ENCODE measurements at regions not wholly inside any gene's neighbourhood (a gene's known extent, or its start where the extent isn't known, plus 50 kb on each side); places are given as distances from the start of the nearest gene placed in this dataset.

DNA sequence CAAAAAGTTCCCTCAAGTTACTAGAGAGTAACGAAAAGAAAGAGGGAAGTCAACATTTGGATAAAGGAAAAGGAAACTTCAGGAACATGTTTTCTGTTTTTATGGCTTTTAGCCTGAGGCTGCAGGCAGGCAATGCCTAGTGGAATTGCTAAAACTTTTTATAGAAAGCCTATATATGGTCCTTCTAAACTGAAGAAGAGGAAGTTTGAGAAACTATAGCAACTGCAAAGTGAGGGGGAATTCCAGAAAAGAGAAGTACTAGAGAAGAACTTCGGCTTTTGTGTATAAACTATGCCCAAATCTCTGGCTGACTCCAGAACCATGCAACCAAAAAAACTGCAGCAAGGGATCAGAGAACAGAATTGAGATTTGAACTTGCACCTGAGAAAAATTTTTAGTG lies 74.3 kb upstream of the ARHGAP42 start:
- BruUV-seq (replicated peaks) = no TSS peak
- no peak overlapping the region for H3K4me3 ChIP-seq (ENCODE audit: low read length)
- H3K4me2 ChIP-seq (ENCODE audit: low read length) = no peak overlapping the region
- H3K9me2 ChIP-seq (replicated peaks; ENCODE audit: low read length) = no peaks in the 10 kb centered on the region
- TF ChIP-seq, protein P1, sequence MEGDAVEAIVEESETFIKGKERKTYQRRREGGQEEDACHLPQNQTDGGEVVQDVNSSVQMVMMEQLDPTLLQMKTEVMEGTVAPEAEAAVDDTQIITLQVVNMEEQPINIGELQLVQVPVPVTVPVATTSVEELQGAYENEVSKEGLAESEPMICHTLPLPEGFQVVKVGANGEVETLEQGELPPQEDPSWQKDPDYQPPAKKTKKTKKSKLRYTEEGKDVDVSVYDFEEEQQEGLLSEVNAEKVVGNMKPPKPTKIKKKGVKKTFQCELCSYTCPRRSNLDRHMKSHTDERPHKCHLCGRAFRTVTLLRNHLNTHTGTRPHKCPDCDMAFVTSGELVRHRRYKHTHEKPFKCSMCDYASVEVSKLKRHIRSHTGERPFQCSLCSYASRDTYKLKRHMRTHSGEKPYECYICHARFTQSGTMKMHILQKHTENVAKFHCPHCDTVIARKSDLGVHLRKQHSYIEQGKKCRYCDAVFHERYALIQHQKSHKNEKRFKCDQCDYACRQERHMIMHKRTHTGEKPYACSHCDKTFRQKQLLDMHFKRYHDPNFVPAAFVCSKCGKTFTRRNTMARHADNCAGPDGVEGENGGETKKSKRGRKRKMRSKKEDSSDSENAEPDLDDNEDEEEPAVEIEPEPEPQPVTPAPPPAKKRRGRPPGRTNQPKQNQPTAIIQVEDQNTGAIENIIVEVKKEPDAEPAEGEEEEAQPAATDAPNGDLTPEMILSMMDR (conservative IDR thresholded peaks at IDR 0.05; ENCODE audit: low read depth, low read length) = no peak
- no peak for TF ChIP-seq EZH2phosphoT487 (IDR thresholded peaks at IDR 0.05; ENCODE audit: borderline replicate concordance, low read length)
- TF ChIP-seq EZH2 (IDR thresholded peaks at IDR 0.05; ENCODE audit: low read length, unreplicated experiment) = no peak
- intact Hi-C loops (cut with micrococcal nuclease) = no loop called here
- DNase-seq (peak; percentile 8), ATAC-seq (no peak)
- no peaks in the 10 kb centered on the region for H3K36me3 ChIP-seq (ENCODE audit: low read depth, low read length)
- H4K20me1 ChIP-seq (ENCODE audit: low read length) = no peaks in the 10 kb centered on the region
- H3K9ac ChIP-seq (ENCODE audit: low read length) = no peak overlapping the region
- ChIA-PET CTCF (no interaction called here), POLR2A (ENCODE audit: unreplicated experiment) (no interaction called here)
- H2AFZ ChIP-seq (ENCODE audit: low read length) = no peak overlapping the region
- H3F3A ChIP-seq (ENCODE audit: low read length, unreplicated experiment) = no peaks in the 10 kb centered on the region
- H3K27ac ChIP-seq (ENCODE audit: low read length) = no peak overlapping the region
- H3K4me1 ChIP-seq (ENCODE audit: insufficient read depth, low read length) = no peaks in the 10 kb centered on the region
- no peaks in the 10 kb centered on the region for H3K9me3 ChIP-seq (ENCODE audit: low read length)
- no peaks in the 10 kb centered on the region for H3K79me2 ChIP-seq (ENCODE audit: low read length)
- no peaks in the 10 kb centered on the region for H3K27me3 ChIP-seq (ENCODE audit: low read length)

DNA sequence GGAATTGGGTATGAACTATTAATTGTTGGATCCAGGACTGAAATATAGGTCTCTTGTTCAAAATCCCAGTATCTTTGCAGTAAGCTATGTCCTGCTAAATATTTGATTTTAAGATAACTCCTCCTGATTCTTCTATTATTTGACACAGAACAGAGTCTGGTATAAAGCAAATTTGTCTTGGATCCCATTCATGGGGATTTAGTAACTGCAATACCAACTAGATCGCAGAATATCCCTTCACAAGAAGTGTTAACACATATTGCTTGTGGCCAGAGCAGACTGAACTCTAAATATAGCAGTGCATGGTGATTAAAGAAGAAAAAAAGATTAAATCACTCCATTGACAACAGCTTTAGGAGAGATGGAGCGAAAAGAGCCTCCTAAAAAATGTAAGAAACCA lies 68.2 kb upstream of the ARHGAP42 start:
- DNase-seq = no peak
- Histone ChIP-seq H2AFZ (ENCODE audit: low read length) (no peak overlapping the region), H3K9me3 (ENCODE audit: low read length) (peaks cover 11% of the 10 kb centered on the region), H3K27me3 (ENCODE audit: low read length) (no peaks in the 10 kb centered on the region), H3K4me2 (ENCODE audit: low read length) (no peak overlapping the region), H3K79me2 (ENCODE audit: low read length) (no peaks in the 10 kb centered on the region), H3K36me3 (ENCODE audit: low read depth, low read length) (no peaks in the 10 kb centered on the region; the same call in 1 of the 2 replicates), H3K9ac (ENCODE audit: low read length) (no peak overlapping the region), H3K4me1 (ENCODE audit: insufficient read depth, low read length) (peaks cover 11% of the 10 kb centered on the region; the same call in 1 of the 2 replicates), H3F3A (ENCODE audit: low read length, unreplicated experiment) (no peaks in the 10 kb centered on the region), H3K9me2 (replicated peaks; ENCODE audit: low read length) (no peaks in the 10 kb centered on the region), H3K27ac (ENCODE audit: low read length) (no peak overlapping the region), H3K4me3 (ENCODE audit: low read length) (no peak overlapping the region), H4K20me1 (ENCODE audit: low read length) (no peaks in the 10 kb centered on the region)
- BruUV-seq (replicated peaks) = no TSS peak
- POLR2A ChIA-PET (ENCODE audit: unreplicated experiment) = no interaction called here
- TF ChIP-seq EZH2 (IDR thresholded peaks at IDR 0.05; ENCODE audit: low read length, unreplicated experiment) (no peak), EZH2phosphoT487 (IDR thresholded peaks at IDR 0.05; ENCODE audit: borderline replicate concordance, low read length) (no peak)
- TF ChIP-seq, protein P1 (conservative IDR thresholded peaks at IDR 0.05; ENCODE audit: low read depth, low read length) = no peak
- intact Hi-C loops (cut with micrococcal nuclease) = no loop called here
- CTCF ChIA-PET = no interaction called here
- ATAC-seq = no peak

DNA sequence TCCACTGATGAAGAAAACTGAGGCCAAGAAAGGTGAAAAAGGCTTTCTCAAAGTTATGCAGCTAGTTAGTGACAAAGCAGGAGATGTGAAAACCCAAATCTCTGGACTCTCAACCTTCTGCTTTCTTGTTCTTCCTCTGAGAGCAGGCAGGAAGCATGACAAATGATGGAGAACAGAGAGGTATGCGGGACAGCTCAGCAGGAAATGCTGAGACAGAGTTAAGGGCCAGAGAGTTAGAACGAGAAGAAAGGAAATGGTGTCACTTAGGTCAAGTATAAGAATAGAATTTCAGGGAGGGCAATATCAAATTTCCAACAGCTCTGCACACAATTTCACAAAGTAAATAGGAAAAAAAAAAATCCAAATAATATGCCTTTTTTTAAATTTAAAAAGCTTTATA lies 67.6 kb upstream of the ARHGAP42 start:
- TF ChIP-seq, protein P1 (conservative IDR thresholded peaks at IDR 0.05; ENCODE audit: low read depth, low read length) = no peak
- TF ChIP-seq EZH2phosphoT487 (IDR thresholded peaks at IDR 0.05; ENCODE audit: borderline replicate concordance, low read length) (no peak), EZH2 (IDR thresholded peaks at IDR 0.05; ENCODE audit: low read length, unreplicated experiment) (no peak)
- Histone ChIP-seq H3K4me3 (ENCODE audit: low read length) (no peak overlapping the region), H3K9me3 (ENCODE audit: low read length) (peaks cover 11% of the 10 kb centered on the region), H3K9me2 (replicated peaks; ENCODE audit: low read length) (no peaks in the 10 kb centered on the region), H3K79me2 (ENCODE audit: low read length) (no peaks in the 10 kb centered on the region), H3K4me1 (ENCODE audit: insufficient read depth, low read length) (peaks cover 11% of the 10 kb centered on the region; the same call in 1 of the 2 replicates), H3K9ac (ENCODE audit: low read length) (no peak overlapping the region), H3K4me2 (ENCODE audit: low read length) (0 out of 2 replicates have a peak overlapping the region, but pooled peaks have one; percentile 0), H3K27ac (ENCODE audit: low read length) (no peak overlapping the region), H2AFZ (ENCODE audit: low read length) (peak overlapping the region; percentile 12; the same call in 1 of the 2 replicates), H3K27me3 (ENCODE audit: low read length) (no peaks in the 10 kb centered on the region), H3K36me3 (ENCODE audit: low read depth, low read length) (no peaks in the 10 kb centered on the region; the same call in 1 of the 2 replicates), H3F3A (ENCODE audit: low read length, unreplicated experiment) (no peaks in the 10 kb centered on the region), H4K20me1 (ENCODE audit: low read length) (no peaks in the 10 kb centered on the region)
- CTCF ChIA-PET = no interaction called here
- DNase-seq = peak; percentile 59
- no TSS peak for BruUV-seq (replicated peaks)
- ATAC-seq = peak; percentile 76
- intact Hi-C loops (cut with micrococcal nuclease) = no loop called here
- POLR2A ChIA-PET (ENCODE audit: unreplicated experiment) = no interaction called here

Data from PC-3 (cell line).